GM19468 (cell line): ENCODE measurements at regions not wholly inside any gene's neighbourhood (a gene's known extent, or its start where the extent isn't known, plus 50 kb on each side); places are given as distances from the start of the nearest gene placed in this dataset.
"Not testable (repeated sequence)": the region's sequence is repeated elsewhere in the genome, so short reads cannot be mapped to it uniquely, and the experiment has no call there.

Experiments used
- ATAC-seq: cut with Tn5 transposase; IDR thresholded peaks from one replicate; pipeline ENCODE4 v1.9.1; 2021; ENCODE audit warnings: mild to moderate bottlenecking, moderate library complexity, moderate number of reproducible peaks; ENCODE audit not compliant: unreplicated experiment; ENCODE audit errors: extremely low read depth

- ATAC-seq: no peak
Measured at GRCh38 chr9:89670114-89670513, 65.3 kb downstream of the GADD45G start.

GRCh38 chr9:89670801-89671434 is 66.1 kb downstream of the GADD45G start:
- ATAC-seq: no peak

GRCh38 chr9:89674667-89675057 is 69.8 kb downstream of the GADD45G start:
- ATAC-seq: no peak

- ATAC-seq: no peak
Measured at GRCh38 chr9:89675058-89675742, 70.4 kb downstream of the GADD45G start.

GRCh38 chr9:89676281-89676680 is 71.5 kb downstream of the GADD45G start:
- no peak for ATAC-seq

GRCh38 chr9:89677702-89678395 is 73.0 kb downstream of the GADD45G start:
- ATAC-seq: no peak

- no peak for ATAC-seq
Measured at GRCh38 chr9:89678396-89679015, 73.7 kb downstream of the GADD45G start.

- ATAC-seq: no peak
Measured at GRCh38 chr9:89679016-89679415, 74.2 kb downstream of the GADD45G start.

GRCh38 chr9:89679581-89679980 is 74.8 kb downstream of the GADD45G start:
- no peak for ATAC-seq

GRCh38 chr9:89680547-89681467 is 76.0 kb downstream of the GADD45G start:
- ATAC-seq: no peak

GRCh38 chr9:89681468-89681859 is 76.7 kb downstream of the GADD45G start:
- not testable (repeated sequence) for ATAC-seq

- ATAC-seq: no peak
Measured at GRCh38 chr9:89683626-89684025, 78.8 kb downstream of the GADD45G start.

GRCh38 chr9:89684218-89684617 is 79.4 kb downstream of the GADD45G start:
- ATAC-seq: no peak

GRCh38 chr9:89684912-89685636 is 80.3 kb downstream of the GADD45G start:
- no peak for ATAC-seq

- no peak for ATAC-seq
Measured at GRCh38 chr9:89685698-89686097, 80.9 kb downstream of the GADD45G start.

- no peak for ATAC-seq
Measured at GRCh38 chr9:89686126-89686525, 81.3 kb downstream of the GADD45G start.

GRCh38 chr9:89686621-89687020 is 81.8 kb downstream of the GADD45G start:
- no peak for ATAC-seq

GRCh38 chr9:89687188-89687587 is 82.4 kb downstream of the GADD45G start:
- ATAC-seq: no peak

- ATAC-seq: no peak
Measured at GRCh38 chr9:89687848-89688247, 83.0 kb downstream of the GADD45G start.
